ENCODE measurements at regions not wholly inside any gene's neighbourhood (a gene's known extent, or its start where the extent isn't known, plus 50 kb on each side); places are given as distances from the start of the nearest gene placed in this dataset.
A peak's percentile ranks its signal among the peaks of the same experiment; 100 is the strongest.
"Not testable (repeated sequence)": the region's sequence is repeated elsewhere in the genome, so short reads cannot be mapped to it uniquely, and the experiment has no call there.

DNA sequence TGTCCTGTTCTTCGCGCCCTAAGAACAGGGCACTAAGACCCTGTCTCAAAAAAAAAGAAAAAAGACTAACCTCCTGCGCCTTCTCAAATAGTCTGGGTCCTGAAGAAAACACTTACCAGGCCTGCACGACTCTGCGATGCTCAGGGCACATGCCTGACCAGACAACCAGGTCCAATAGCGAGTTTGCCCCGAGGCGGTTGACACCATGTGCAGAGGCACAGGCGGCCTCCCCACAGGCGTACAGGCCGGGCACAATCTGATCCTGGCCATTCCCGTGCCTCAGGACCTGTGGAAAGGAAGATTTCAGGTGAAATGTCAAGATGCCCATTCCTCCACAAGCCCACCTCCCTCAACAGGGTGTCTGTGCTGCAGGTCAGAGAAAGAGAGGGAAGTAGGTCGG is 65.9 kb upstream of the TNK2 start:
- DNase-seq (ENCODE audit: low spot score), result not testable (repeated sequence)

DNA sequence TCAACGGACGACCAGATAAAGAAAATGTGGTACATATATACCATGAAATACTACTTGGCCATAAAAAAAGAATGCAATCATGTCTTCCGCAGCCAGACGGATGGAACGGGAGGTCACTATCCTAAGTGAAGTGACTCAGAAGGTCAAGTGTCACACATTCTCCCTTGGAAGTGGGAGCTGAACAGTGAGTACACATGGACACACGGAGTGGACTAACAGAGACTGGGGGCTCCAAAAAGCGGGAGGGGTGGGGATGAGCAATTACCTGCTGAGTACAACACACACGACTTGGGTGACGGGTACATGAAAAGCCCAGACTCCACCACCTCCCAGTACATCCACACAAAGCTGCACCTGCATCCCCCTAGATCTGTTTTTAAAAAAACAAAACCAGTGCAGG is 62.5 kb upstream of the TNK2 start:
- DNase-seq (ENCODE audit: low spot score), result not testable (repeated sequence)

DNA sequence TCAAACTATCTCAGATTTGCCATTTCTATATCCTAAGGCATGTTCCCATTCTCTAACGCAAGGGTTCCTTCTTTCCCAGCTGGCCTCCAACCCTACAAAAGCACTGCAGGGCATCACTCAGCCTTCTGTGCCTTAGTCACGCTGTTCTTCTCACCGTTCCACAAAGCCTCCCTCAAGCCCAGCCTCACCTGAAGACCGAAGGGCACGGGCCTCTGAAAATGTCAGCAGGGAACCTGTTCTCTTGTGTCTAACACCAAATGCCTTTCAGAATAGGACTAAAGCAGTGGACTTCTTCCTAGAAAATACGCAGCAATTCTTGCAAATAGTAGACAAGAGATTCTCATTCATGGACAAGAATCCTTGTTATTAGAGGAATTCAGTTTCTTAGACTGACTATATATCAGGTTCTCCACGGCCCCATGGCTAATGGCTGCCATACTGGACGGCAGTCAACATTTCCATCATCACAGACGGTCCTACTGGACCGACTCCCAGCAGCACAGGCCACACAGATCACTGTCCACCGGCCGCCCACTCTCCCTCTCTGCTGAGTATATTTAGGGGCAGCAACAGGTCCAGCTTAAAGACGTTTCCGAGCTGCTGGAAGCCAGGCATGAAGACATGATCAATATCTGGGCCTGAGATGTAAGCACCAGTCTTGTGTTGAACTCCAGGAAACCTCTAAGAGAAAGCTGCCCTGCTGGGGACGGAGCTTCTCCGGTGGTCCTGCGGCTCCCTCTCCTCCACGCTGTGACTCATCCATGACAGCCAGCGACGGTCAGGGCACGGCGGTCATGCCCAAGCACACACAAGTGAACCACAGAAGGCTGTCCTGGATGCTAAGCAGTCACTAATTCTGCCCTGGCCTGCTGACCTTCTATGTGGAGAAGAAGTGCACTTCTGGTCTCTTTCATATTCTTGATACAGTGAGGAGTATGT is 61.8 kb upstream of the TNK2 start:
- not testable (repeated sequence) for DNase-seq (ENCODE audit: low spot score)

DNA sequence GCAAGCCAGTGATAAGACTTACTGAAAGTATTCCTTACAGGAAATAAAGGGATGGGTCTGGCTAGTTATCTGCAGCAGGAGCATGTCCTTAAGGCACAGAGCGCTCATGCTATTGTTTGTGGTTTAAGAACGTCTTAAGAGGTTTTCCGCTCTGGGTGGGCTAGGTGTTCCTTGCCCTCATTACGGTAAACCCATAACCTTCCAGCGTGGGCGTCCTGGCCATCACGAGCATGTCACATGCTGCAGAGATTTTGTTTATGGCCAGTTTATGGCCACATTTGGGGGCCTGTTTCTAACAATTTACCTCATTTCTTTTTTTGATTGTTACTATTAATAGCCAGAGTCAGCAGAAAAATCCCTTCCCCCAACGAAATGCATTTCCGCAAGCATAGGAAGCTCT is 61.0 kb upstream of the TNK2 start:
- DNase-seq (ENCODE audit: low spot score), result not testable (repeated sequence)

DNA sequence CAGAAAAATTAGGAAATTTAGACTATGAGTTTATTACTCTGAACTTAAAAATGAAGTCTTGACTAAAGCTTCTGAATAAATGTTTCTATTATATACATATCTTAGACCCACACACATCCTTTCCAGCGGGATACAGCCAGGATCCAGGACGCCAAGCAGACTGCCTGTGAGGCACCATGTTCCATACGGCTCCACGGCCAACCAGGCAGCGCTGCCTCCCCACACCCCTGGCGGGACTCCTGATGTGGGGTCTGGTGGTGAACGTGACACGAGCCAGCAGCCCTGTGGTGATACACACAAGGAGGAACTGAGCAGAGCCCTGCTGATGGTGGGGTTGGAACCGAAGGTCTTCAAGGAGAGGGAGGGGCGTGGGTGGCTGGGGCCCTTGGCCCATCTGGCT is 59.8 kb upstream of the TNK2 start:
- DNase-seq (ENCODE audit: low spot score), result not testable (repeated sequence)

DNA sequence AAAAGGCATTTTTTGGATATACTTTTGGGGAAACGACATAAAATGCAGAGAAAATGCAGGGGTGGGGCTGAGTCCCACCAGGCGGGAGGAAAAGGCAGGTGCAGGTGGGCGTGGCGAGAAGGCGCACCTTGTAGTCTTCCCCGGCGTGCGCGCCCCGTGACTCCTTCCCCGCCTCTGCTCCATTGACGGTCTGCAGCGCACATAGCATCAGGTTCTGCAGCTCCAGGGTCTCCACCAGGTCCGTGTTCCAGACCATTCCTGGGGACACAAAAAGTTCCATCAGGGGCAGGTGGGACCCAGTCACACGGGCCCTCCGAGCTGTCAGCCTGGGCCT is 59.0 kb upstream of the TNK2 start:
- DNase-seq (ENCODE audit: low spot score), result not testable (repeated sequence)

DNA sequence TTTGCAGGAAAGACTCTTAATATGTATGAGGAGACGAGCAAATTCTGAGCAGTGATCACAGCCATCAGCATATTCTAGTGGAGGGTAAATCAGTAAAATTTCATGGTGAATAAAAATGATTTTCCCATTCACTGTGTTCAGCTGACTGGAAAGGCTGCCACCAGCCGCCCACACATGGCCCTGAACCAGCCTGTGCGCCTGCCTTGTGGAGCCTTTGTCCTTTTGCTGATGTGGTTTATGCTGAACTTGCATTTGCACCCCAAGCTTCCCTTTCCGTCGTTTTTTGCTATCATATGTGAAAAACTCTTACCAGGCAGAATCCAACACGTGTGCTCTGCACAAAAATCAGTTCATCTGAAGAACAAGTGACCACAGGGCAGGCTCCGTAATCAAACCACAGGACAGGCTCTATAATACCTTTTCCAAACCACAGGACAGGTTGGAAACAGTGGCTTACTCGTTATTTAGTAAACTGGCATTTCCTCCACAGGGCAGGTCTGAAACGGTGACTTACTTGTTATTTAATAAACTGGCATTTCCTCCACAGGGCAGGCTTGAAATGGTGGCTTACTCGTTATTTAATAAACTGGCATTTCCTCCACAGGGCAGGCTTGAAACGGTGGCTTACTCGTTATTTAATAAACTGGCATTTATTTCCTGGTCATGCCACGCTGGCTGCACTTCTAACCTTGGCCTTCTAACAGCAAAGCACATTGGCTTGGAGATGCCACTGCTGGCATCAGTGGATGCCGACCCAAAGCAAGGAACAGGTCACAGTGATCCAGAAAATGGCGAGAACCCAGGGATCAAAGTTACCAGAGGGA is 58.4 kb upstream of the TNK2 start:
- DNase-seq (ENCODE audit: low spot score), result not testable (repeated sequence)

DNA sequence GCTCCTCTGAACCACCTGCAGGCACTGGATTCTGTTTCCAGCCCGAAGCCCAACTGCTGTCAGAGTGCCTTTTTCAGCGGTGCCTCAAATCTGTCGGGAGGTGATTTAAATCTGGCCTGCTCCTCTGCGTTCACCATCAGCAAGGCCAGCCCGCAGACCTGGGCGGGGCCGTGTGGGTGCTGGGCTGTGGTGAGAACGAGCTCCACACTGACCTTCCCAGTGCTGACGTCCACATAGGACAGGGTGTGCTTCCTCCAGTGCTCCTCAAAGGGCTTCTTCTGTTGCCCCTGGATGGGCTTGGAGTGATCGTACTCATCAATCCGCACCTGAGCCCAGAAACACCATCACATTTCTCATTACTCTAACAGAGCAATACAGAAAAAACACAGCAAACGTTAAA is 56.9 kb upstream of the TNK2 start:
- DNase-seq (ENCODE audit: low spot score), result not testable (repeated sequence)

DNA sequence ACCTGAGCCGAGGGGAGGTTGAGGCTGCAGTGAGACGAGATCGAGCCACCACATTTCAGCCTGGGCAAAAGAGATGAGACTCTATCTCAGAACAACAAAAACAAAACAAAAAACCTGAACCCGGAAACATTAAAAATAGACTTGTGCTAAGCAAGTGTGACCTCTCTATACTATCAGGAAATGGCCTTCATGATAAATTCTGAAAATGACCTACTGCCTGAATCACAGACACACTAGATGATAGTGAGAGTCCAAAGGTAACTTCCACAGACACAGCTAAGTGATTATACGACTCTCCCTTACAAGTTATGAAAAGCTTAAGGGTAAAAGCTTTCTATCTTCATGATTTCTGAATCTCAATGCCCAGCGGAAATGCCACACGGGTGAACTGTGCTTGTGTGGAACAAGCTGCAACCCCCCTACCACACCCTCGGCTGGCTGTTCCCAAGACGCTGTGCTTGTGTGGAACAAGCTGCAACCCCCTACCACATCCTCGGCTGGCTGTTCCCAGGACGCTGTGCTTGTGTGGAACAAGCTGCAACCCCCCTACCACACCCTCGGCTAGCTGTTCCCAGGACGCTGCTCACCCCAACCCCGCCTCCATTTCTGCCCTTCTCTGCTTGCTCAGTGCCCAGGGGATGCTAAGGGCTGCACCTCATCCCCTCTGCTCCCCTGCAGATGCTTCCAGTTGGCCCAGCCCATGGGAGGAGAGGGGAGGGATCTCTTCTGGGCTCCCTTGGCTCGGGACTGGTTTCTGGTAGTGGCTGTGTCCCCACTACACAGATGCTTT is 56.2 kb upstream of the TNK2 start:
- DNase-seq (ENCODE audit: low spot score), result not testable (repeated sequence)

DNA sequence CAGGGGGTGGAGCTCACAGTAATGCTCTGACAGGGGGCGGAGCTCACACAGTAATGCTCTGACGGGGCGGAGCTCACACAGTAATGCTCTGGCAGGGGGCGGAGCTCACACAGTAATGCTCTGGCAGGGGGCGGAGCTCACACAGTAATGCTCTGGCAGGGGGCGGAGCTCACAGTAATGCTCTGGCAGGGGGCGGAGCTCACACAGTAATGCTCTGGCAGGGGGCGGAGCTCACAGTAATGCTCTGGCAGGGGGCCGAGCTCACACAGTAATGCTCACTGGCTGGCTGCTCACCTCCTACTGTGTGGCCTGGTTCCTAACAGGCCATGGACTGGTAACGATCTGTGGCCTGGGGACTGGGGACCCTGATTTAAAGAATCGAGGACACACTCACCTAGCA is 53.9 kb upstream of the TNK2 start:
- not testable (repeated sequence) for DNase-seq (ENCODE audit: low spot score)

DNA sequence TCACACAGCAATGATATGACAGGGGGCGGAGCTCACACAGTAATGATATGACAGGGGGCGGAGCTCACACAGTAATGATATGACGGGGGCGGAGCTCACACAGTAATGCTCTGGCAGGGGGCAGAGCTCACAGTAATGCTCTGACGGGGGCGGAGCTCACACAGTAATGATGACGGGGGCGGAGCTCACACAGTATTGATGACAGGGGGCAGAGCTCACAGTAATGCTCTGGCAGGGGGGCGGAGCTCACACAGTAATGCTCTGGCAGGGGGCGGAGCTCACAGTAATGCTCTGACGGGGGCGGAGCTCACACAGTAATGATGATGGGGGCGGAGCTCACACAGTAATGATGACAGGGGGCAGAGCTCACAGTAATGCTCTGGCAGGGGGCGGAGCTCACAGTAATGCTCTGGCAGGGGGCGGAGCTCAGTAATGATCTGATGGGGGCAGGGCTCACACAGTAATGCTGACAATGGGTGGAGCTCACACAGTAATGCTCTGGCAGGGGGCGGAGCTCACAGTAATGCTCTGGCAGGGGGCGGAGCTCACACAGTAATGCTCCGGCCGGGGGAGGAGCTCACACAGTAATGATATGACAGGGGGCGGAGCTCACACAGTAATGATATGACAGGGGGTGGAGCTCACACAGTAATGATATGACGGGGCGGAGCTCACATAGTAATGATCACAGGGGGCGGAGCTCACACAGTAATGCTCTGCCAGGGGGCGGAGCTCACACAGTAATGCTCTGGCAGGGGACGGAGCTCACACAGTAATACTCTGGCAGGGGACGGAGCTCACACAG is 52.8 kb upstream of the TNK2 start:
- DNase-seq (ENCODE audit: low spot score), result peak; percentile 54

DNA sequence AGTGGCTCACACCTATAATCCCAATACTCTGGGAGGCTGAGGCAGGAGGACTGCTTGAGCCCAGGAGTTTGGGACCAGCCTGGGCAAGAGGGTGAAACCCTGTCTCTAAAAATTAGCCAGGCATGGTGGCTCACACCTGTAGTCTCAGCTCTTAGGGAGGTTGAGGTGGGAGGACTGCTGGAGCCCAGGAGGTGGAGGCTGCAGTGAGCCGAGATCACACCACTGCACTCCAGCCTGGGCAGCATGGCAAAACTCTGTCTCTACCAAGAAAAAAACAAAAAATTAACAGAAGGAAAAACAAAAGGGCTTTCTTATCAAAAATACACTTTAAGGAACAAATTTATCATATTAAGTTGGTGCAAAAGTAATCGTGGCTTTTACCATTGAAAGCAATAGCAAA is 51.8 kb upstream of the TNK2 start:
- not testable (repeated sequence) for DNase-seq (ENCODE audit: low spot score)

DNA sequence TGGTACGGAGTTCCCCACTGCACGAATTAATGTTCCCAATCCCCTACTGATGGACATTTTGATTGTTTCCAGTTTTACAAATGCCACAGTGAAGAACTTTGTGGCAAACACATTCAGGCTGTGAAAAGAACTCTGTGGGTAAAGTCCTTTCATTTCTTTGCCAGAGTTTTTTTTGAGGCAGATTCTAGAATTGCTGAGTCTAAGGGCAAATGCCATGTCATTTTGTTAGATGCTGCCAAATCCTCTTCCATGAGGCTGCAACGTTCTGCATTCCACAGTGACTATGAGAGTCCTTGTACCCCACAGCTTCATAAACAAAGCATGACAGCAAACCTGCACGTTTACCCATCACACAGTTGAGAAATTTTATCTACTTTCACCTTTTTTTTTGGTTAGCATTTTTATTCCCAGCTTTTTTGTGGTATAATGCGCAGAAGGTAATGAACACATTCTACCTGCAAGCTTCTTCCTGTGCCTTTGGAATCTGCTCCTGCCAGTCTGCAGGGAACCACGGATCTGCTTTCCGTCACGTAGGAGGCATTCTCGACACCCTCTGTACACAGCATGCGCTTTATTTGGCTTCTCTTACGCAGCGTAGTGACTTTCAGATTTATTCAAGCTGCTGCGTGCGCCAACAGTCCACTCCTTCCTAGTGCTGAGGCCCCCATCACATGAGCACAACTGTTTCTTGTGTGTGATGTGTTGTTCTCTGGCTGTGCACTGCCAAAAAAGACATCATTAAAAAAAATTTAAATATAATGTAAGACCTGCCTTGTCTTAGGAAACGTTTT is 51.2 kb upstream of the TNK2 start:
- not testable (repeated sequence) for DNase-seq (ENCODE audit: low spot score)

DNA sequence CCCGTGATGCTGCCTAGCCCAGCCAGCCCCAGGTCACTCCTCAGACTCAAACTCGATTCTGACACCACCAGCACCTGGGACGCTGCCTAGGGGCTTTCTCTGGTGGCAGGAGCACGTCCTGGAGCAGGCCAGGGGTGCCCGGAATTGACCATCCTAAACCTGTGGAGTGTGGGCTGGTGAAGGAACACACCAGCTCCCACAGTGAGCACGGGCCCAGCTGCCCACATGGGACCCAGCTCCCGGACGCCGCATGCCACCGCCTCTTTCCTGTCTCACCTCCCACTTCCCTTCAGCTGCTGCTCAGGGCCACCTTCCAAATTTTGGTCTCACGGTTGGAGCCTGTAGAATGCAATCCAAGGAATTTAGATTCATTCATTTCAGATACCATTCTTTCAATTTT is 50.4 kb upstream of the TNK2 start:
- DNase-seq (ENCODE audit: low spot score), result not testable (repeated sequence)

Data from HT-29 (cell line).